OCI-LY1 (cell line): ENCODE measurements at regions not wholly inside any gene's neighbourhood (a gene's known extent, or its start where the extent isn't known, plus 50 kb on each side); places are given as distances from the start of the nearest gene placed in this dataset.

Experiments used
- EZH2 ChIP-seq: fragments of 200-600 bp; sonication (generic), shearing (Covaris generic); IDR thresholded peaks from 2 replicates; pipeline ENCODE4 v1.8.0; 2017; ENCODE audit warnings: borderline replicate concordance, mixed run types, mild to moderate bottlenecking, antibody characterized with exemption, low read length, moderate library complexity, mixed read lengths
- TF ChIP-seq, protein P1 (sequence below): fragments of 200-600 bp; sonication (generic), shearing (Covaris generic); IDR thresholded peaks from 2 replicates; pipeline ENCODE4 v1.5.1; 2017; ENCODE audit warnings: mild to moderate bottlenecking, antibody characterized with exemption, low read length, moderate library complexity, mixed read lengths

DNA sequence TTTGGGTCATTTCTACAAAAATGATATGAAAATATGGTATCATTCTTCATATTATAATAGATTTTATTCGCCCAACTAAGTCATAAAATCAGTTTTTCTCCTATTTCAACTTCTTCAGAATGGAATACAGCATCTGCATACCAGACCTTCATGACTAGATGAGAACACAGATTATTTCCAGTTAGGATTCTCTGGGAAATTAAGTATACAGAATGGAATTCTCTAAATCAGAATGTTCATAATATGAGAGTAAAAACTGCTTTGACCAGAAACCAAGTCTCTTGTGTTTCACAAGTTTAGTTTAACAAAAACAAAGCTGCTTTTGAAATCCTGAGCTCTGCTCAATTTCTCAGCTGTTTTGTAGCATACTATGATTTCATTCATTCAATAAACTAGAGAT lies 160.3 kb upstream of the SEMA3A start:
- TF ChIP-seq, protein P1, sequence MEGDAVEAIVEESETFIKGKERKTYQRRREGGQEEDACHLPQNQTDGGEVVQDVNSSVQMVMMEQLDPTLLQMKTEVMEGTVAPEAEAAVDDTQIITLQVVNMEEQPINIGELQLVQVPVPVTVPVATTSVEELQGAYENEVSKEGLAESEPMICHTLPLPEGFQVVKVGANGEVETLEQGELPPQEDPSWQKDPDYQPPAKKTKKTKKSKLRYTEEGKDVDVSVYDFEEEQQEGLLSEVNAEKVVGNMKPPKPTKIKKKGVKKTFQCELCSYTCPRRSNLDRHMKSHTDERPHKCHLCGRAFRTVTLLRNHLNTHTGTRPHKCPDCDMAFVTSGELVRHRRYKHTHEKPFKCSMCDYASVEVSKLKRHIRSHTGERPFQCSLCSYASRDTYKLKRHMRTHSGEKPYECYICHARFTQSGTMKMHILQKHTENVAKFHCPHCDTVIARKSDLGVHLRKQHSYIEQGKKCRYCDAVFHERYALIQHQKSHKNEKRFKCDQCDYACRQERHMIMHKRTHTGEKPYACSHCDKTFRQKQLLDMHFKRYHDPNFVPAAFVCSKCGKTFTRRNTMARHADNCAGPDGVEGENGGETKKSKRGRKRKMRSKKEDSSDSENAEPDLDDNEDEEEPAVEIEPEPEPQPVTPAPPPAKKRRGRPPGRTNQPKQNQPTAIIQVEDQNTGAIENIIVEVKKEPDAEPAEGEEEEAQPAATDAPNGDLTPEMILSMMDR = no peak
- TF ChIP-seq EZH2 = no peak
